SK-N-SH treated with all-trans-retinoic acid at 6 μM for 48 hours (cell line): ENCODE measurements at regions not wholly inside any gene's neighbourhood (a gene's known extent, or its start where the extent isn't known, plus 50 kb on each side); places are given as distances from the start of the nearest gene placed in this dataset.

Source experiments
- CREB5 ChIP-seq: fragments of 250-450 bp; sonication (Bioruptor Pico); IDR thresholded peaks from 2 replicates; pipeline ENCODE4 v1.5.1; 2020; ENCODE audit warnings: low read depth, mild to moderate bottlenecking, moderate library complexity
- CSDC2 ChIP-seq: fragments of 250-450 bp; sonication (Bioruptor Pico); IDR thresholded peaks from 2 replicates; pipeline ENCODE4 v1.5.0; 2020; ENCODE audit warnings: mild to moderate bottlenecking, moderate library complexity
- ISL1 ChIP-seq: fragments of 250-450 bp; sonication (Bioruptor Pico); IDR thresholded peaks from 2 replicates; pipeline ENCODE4 v2.1.2; 2022; ENCODE audit warnings: mild to moderate bottlenecking, moderate library complexity
- OSR1 ChIP-seq: fragments of 250-450 bp; sonication (Bioruptor Pico); IDR thresholded peaks from 2 replicates; pipeline ENCODE4 v1.8.0; 2022; ENCODE audit warnings: moderate library complexity, mild to moderate bottlenecking, inconsistent platforms
- PATZ1 ChIP-seq: fragments of 250-450 bp; sonication (Bioruptor Pico); IDR thresholded peaks from 2 replicates; pipeline ENCODE4 v1.8.0; 2020; ENCODE audit warnings: mild to moderate bottlenecking, moderate library complexity, borderline replicate concordance
- PPARA ChIP-seq: fragments of 250-450 bp; sonication (Bioruptor Pico); IDR thresholded peaks from 2 replicates; pipeline ENCODE4 v1.5.0; 2020; ENCODE audit warnings: mild to moderate bottlenecking, borderline replicate concordance
- SNAI2 ChIP-seq: fragments of 250-450 bp; sonication (Bioruptor Pico); IDR thresholded peaks from 2 replicates; pipeline ENCODE4 v1.5.0; 2020; ENCODE audit warnings: mild to moderate bottlenecking, moderate library complexity
- ZC3H10 ChIP-seq: fragments of 250-450 bp; sonication (Bioruptor Pico); IDR thresholded peaks from 2 replicates; pipeline ENCODE4 v1.5.1; 2021; ENCODE audit warnings: mild to moderate bottlenecking, moderate library complexity
- ZFP3 ChIP-seq: fragments of 250-450 bp; sonication (Bioruptor Pico); IDR thresholded peaks from 2 replicates; pipeline ENCODE4 v1.5.0; 2020; ENCODE audit warnings: mild to moderate bottlenecking, moderate library complexity
- ZFP30 ChIP-seq: fragments of 450-650 bp; formaldehyde crosslinking; IDR thresholded peaks from 2 replicates; pipeline ENCODE4 v1.5.0; 2022; ENCODE audit warnings: mild to moderate bottlenecking, moderate library complexity
- ZNF70 ChIP-seq: fragments of 450-650 bp; formaldehyde crosslinking; IDR thresholded peaks from 2 replicates; pipeline ENCODE4 v1.5.0; 2020; ENCODE audit warnings: mild to moderate bottlenecking, moderate library complexity

GRCh38 chr2:30358842-30359241, 88.2 kb upstream of the LCLAT1 start:
- TF ChIP-seq OSR1 (CRISPR knock-in tag) (no peak), ZNF70 (CRISPR knock-in tag) (no peak), PPARA (CRISPR knock-in tag) (no peak), ISL1 (CRISPR knock-in tag) (no peak), PATZ1 (CRISPR knock-in tag) (no peak), CREB5 (CRISPR knock-in tag) (no peak), ZC3H10 (CRISPR knock-in tag) (no peak), CSDC2 (CRISPR knock-in tag) (no peak), ZFP3 (CRISPR knock-in tag) (no peak), SNAI2 (CRISPR knock-in tag) (no peak), ZFP30 (CRISPR knock-in tag) (no peak)
